ENCODE measurements at regions not wholly inside any gene's neighbourhood (a gene's known extent, or its start where the extent isn't known, plus 50 kb on each side); places are given as distances from the start of the nearest gene placed in this dataset.

- DNase-seq = no peak
These were observed 346.9 kb upstream of the ROBO1 start for GRCh38 chr3:80114694-80115093.

DNA sequence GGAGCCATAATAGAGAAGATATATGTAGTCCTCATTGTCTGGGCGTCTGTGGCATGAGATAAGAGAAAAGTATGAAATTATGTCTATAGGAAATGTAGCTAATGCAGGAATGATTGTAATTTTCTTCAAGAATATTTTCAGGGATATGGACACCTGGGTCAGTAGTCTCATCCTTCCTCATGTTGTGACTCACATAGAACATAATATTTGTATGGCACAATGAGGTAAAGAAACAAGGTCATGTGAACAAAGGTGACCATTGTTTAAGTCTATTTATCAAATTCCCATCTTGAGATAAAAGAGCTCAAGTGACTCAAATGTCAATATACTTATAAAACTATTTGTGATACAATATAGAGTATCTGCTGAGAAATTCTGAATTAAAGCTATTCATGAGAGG, 345.5 kb upstream of the ROBO1 start:
- no peak for DNase-seq

- no peak for DNase-seq
These were observed 331.8 kb upstream of the ROBO1 start for GRCh38 chr3:80099559-80100066.

DNA sequence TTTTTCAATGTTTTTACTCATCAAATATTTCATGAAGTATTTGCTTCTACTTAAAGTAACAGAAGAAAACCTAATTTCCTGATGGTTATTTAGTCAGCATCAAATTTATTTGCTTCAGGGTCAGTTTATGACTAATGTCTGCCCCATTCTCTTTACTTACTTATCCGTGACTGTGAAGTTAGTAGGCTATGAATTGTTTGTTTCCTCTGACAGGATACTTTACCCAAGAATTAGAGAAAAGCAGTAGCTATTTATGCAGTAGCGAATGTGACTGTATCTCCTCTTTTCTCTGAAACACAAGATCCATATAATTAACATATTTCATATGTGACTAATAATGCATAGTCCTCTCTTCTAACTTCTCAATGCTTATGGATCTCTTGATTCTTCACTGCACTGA, 329.9 kb upstream of the ROBO1 start:
- DNase-seq = no peak

DNA sequence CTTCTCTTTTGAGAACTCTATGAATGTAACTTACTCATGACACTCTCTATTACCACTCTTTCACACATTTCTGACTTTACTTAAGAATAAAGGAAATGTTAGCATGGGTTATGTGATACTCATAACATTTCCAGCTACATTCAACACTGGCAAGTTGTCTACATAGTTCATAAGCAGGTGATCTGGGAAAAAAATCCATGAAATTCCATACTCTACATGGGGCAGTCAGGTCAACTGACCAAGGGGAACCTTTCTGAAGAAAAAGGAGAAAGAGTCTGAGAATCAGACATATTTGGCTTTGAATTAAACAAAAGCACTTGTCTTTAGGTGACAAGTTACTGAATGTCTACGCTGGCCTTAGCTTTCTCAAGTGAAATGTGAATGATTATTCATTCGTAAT, 329.1 kb upstream of the ROBO1 start:
- DNase-seq = no peak

DNA sequence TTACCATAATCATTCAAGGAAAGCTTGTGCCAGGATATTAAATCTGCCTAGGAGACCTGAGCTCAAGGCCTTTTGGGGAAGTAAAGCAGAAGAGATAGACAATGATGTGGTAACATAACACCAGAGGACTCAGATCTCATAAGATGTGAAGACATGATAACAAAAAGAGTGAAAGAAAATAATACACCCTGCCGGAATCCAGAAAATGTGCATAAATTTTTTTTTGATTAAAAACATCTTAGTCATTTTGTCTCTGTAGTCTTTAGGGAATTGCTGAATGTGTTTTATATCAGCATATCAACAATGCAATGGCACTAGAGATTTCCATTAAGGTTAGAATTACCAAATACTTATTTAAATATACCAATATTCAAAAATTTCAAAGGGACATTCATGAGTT, 326.8 kb upstream of the ROBO1 start:
- no peak for DNase-seq

DNA sequence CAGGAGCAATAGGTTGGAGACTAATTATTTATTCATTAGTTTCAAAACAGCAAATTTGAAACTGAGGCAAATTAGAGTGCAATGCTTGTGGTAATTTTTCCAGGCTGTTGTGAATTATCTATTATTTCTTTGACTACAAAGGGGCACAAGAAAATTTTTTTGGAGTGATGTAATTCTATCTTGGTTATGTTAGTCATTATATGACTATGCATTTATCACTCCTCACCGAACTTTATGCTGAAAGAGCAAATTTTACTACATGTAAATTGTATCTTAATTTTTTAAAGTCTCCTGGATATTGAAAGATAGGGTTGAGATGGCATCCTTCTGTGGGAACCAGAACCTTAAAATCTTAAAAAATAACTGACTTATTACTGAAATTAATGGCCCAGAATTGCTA, 320.0 kb upstream of the ROBO1 start:
- DNase-seq = no peak

DNA sequence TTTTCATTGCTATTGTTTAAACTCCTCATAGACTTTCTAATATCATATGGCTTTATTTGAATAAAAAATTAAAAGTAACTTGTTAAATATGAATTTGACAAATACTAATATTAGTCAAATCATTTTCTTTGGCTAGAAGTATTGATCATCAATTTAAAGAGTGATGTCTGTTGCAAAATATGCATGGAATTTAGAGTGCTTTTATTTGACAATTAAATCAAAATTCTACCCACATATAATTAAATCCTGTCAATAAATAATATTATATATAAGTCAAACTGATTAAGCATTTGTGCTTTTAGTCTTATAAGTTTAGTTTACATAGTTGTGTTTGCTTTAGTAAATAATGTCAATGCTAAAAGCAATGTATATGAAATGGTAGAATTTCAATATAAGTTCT, 318.6 kb upstream of the ROBO1 start:
- DNase-seq = no peak

GRCh38 chr3:80079886-80080285, 312.1 kb upstream of the ROBO1 start:
- no peak for DNase-seq

GRCh38 chr3:80068459-80068858, 300.7 kb upstream of the ROBO1 start:
- DNase-seq = no peak

GRCh38 chr3:80063535-80063934, 295.7 kb upstream of the ROBO1 start:
- no peak for DNase-seq

DNA sequence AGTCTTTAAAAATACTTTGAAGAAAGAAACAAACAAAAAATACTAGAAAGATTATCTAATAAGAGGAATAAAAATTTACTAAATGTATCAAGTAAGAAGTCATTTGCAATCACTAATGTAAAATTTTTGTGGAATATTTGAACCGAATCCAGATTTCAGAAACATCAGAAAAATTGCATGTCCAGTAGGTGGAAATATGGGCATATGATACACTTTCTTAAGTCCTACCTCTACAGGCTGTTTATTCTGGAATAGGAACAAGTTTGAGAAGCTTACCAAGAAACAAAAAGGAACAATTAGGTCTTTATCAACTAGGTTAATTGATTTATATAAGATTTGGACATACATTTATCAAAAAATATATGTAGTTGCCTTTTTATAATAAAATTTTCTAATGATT, 292.9 kb upstream of the ROBO1 start:
- no peak for DNase-seq

DNA sequence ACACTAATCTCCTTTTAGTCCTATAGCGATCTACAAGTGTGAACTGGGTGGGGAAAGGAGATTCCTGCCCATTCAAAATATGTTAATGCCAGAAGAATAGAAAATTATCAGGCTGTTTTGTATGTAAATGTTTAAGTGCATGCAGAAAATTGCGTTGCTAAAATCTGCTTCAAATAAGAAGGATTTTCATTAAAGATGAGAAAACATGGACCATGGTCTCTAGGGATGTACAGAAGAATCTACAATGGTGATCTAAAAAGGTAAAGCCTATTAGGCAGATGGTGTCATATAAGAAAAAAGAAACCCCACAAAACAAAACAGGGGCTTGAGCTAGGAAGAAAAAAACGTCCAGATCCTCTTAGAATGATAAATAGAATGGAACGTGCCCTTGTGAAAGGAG, 287.5 kb upstream of the ROBO1 start:
- no peak for DNase-seq

DNA sequence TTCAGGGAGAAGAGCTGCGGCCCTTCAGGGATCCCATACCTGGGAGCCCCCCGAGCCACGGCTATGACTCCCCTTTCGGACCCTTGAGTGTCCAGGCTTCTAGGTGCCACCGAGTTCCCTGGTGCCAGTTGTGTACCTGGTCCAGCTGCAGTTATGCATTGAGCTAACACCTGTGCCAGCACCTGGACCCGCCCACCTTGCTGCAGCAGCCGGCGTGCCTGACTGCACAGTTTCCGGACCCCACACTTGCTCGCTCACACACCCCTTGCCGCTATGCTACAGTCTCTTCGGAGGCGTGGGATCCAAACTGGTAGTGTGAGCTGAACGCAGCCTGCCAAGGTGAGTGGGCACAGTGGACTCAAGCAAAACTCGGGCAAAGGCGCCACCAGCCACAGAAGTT, 284.5 kb upstream of the ROBO1 start:
- DNase-seq = no peak

- DNase-seq = no peak
These were observed 283.8 kb upstream of the ROBO1 start for GRCh38 chr3:80051602-80051962.

DNA sequence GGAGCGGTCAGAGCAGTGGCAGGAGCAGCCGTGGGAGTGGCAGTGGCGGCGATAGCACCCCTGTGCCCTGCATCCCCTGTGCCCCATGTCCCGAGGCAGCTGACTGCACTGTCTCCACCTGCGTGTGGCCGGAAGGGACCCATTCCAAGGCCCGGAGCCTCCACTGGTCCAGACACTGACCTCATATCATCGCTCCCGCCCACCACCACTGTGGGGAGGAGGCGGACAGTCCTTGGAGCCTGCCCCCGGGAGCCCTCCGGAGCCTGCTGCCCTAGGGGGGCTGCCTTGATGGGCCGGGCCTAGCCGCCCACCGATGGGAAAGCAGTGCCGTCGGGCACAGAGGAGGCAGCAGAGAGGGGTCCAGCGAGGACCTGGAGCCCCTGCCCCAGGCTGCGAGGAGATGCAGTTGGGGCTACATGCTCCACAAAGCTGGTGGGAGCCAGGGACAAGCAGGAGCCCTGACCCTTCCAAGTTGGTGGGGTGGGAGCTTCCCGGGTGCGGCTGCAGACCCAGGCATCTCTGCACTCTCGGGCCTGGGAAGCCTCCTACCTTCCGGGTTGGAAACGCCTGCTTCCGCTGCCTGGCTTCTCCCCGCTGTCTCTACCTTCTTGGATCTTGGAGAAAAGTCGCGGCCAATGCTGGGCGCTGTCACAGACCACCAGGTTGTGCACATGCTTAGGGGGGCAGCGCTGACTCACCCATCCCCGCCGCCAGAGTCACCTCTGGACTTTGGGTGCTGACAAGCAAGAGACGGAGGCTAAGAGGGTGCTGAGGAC, 283.2 kb upstream of the ROBO1 start:
- DNase-seq = no peak

DNA sequence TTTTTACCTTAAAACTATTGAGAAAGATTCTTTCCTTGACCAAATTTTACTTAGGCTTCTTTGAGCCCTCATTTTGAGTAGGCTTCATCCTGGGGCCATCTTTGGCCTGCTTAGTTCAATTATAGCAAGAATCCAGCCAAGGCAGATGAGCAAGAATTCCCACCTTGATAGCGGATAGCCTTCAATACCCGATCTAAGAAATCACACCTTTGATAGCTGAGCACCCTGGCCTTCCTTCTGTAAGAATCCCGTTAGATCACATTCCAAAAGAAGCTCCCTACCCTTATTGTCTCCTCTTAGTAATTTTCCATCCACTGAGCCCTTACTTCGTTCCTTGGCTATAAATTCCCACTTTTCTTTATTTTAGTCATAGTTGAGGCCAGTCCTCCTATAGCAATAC, 275.4 kb upstream of the ROBO1 start:
- no peak for DNase-seq

GRCh38 chr3:80040067-80040466, 272.3 kb upstream of the ROBO1 start:
- DNase-seq = peak; percentile 1

- DNase-seq = no peak
These were observed 268.4 kb upstream of the ROBO1 start for GRCh38 chr3:80036176-80036575.

DNA sequence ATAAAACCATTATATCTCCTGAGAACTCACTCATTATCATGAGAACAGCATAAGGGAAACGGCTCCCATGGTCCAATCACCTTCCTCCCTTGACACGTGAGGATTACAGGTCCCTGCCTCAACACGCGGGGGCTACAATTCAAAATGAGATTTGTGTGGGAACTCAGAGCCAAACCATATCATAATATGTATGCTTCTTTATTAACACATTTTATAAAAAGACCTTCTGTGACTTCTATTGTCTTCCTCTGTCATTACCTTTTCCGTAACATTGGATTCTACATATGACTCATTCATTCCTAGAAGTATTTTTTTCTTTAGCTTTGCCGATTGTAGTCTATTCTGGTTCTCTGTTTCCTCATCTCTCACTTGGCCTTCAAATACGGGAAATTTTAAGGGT, 267.2 kb upstream of the ROBO1 start:
- DNase-seq = no peak

GRCh38 chr3:80023010-80023409, 255.2 kb upstream of the ROBO1 start:
- no peak for DNase-seq

DNA sequence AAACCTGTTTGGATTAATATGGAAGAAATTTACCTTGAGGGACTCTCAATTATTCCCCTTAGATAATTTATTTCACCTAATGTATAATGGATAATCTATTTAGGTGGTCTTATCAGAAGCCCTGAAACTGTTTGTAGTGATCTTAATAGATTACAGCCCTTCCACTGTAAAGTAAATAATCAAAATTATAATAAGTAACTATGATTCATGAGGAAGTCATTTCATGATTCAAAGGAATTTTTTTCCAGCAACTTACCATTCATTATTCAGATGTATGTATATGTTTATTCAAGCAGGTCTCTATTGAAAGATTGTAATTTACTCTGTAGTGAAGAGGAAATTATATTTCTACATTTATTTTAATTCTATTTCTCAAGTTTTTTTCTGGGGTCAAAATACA, 250.6 kb upstream of the ROBO1 start:
- no peak for DNase-seq

- no peak for DNase-seq
These were observed 249.6 kb upstream of the ROBO1 start for GRCh38 chr3:80017369-80017768.

GRCh38 chr3:80014576-80014975, 246.8 kb upstream of the ROBO1 start:
- DNase-seq = no peak

DNA sequence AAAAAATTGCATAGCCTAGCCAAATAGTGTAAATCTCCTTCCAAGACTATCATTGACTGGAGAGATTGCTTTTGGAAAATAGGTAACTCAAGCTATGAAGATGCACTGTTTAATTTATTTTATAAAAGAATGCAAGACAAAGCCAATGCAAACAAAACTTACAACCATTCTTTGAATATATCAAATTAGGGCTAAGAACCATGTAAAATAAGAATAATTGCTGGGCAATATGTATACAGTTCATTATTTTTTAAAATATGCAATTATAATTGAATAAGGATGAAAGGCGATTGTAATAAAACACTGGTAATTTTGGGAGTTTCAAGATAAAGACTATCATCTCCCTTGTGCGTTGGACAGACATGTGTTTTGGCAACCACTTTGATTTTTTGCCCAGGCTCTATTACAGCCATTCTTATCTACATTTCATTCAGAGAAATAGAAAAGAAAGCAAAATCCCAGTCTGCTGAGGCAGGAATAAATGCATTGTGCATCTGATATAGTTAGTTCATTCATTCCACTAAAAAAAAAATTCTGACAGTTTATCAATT, 242.3 kb upstream of the ROBO1 start:
- no peak for DNase-seq
